Stimulated activated CD4-positive, alpha-beta T cell treated with anti-CD3 and anti-CD28 coated beads, Interleukin-12 subunit alpha, Interleukin-12 subunit beta, amount 100 ng/mL, for 24 hours (primary cell): ENCODE measurements at regions not wholly inside any gene's neighbourhood (a gene's known extent, or its start where the extent isn't known, plus 50 kb on each side); places are given as distances from the start of the nearest gene placed in this dataset.
"Not testable (repeated sequence)": the region's sequence is repeated elsewhere in the genome, so short reads cannot be mapped to it uniquely, and the experiment has no call there.

Experiments used
- DNase-seq, 2 experiments: peaks; one replicate each; pipeline ENCODE4 v3.0.0-alpha.2; 2020; ENCODE audit warnings: low read depth in 2 of 2

DNA sequence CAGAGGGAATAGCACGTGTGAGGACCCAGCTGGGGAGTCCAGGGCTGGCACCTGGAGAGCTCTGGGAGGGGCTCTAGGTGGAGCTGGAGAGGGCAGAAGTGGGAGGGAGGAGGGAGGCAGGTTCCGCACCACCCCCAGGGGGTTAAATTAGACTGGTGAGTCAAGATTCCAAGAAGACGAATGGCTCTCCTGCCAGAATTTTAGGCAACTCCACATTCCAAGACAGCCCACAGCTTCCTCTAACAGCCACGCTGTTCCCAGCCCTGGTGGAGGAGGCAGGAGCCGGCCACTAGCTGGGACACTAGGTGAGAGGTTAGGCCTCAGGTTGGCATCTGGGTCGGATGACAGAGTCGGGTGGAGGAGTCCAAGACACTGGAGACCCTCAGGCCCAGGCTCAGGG, 60.2 kb downstream of the TFAP2C start:
- no peak for DNase-seq

DNA sequence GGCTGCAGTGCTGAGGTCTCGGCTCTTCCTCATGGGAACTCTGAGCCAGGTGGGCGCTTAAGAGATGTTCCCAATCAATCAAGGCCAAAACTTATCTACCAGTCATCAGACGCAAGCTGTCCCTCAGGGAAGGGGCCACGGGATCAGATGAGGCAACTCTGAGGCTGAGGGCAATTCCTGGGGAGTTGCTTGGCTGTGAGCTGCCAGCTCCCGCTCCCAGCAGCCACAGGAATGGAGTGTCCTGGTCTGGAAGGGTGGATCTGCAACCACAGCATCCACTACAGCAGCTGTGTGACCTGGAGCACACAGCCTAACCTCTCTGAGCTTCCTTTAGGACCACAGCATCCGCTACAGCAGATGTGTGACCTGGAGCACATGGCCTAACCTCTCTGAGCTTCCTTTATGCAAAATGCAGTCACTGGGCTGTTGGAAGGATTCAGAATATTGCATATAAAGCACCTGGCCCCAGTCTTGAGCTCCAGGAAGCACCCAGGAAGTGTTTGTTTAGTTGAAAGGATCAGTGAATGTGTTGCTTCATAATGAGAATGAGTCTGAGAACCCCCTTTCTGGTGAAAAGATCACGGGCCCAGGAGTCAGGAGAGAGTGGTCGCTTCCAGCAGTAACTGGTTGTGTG, 60.9 kb downstream of the TFAP2C start:
- no peak for DNase-seq

DNA sequence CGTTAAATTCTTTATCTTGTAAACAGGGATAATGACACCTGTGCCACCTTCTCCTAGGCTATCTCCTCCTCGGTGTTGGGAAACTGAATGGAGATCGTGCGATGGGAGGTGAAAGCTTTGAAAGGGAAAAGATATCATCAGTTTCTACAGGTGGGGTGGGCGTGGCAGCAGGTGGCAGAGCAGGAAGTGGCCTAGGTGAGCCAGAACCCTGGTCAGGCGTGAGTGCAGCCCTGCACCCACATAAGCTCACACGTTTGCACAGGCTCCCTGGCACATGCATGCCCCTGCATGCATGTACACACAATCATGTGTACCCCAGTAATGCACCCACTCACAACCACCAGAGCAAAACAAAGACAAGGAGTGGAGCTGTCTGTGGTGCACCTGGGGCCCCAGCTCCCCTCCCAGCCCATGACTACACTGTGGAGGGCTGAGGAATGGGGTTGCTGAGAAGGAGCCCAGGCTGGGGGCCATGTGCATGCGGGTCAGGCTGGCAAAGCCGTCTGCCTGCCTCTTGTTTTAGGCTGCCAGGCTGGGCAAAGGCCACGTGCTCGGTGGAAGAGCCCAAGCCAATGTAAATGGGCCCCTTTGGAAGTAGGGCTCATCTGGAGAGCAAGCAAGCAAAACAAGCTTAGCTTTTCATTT, 61.5 kb downstream of the TFAP2C start:
- no peak for DNase-seq

DNA sequence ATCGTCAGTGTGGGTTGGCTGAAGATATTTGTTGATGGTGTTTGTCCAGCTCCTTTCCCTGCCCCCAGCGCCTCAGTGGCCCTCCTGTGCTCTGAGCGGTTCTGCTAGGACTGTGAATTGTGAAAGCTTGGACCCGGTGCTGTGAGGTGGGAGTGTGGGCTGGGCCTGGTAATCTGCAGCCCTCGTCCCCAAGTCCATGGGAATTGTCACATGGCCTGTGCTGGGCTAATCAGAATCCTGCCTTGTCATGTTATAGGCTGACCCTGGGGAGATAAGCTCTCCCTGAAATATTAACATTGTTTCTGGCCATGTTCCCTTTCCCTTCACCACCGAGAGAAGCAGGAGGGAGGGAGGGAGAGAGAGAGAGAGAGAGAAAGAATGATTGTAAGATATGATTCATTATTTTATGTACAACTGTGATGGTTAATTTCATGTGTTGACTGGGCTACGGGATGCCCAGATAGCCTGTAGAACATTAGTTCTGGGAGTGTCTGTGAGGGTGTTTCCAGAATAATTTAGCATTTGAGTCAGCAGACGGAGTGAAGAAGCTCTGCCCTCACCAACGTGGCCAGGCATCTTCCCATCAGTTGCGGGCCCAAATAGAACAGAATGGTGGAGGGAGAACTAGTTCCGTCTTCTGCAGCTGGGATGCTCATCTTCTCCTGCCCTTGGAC, 62.4 kb downstream of the TFAP2C start:
- no peak for DNase-seq

DNA sequence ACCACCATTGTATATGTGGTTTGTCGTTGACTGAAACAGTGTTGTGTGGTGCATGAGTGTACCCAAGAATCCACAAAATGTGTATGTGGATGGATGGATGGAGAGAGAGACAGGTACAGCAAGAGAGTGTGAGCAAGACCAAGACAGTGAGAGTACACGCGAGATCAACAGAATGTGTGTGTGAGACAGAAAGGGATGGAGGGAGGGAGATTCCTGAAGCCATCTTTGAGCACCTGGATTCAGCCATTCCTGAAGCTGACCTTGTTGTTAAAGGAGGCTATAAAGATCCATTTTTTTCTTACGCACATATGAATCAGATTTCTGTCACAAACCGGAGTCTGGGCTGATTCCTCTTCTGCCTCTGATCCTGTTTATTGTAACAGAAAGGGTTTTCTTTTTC, 64.1 kb downstream of the TFAP2C start:
- DNase-seq, result no peak

DNA sequence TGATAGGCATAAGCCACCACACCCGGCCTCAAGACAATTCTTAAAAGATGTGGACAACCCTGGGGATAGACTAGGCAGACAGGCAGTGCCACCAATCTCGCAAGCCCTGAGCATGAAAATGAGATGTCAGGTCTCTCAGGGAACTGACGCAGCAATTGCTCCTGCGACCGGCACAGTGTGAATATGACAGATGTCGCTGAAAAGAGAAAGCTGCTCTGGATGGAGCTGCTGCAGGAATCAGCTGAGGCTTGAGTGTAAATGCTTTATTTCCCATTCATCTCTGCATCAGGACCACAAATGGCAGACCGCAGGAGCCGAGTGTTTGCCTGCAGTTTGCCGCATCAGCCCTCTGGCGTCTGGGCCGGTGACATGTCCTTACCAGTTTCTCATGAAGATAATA, 68.4 kb downstream of the TFAP2C start:
- DNase-seq, result no peak

DNA sequence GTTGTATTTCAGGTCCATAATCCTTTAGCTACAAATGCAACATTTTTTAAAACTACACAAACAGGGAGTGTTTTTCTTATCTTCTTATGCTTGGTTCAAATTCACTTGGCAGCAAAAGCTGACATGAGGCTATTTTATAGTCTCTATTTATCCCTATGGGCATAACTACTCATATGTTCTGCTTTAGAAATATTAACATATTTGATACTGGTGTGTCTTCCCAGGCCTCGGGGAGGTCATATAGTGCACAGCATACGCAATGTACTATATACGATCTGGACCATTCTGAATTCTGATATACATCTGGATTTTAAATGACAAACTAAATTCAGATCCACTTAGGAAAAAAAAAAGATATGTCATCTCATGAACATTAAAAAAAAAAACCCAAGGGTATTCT, 69.2 kb downstream of the TFAP2C start:
- DNase-seq, result no peak

DNA sequence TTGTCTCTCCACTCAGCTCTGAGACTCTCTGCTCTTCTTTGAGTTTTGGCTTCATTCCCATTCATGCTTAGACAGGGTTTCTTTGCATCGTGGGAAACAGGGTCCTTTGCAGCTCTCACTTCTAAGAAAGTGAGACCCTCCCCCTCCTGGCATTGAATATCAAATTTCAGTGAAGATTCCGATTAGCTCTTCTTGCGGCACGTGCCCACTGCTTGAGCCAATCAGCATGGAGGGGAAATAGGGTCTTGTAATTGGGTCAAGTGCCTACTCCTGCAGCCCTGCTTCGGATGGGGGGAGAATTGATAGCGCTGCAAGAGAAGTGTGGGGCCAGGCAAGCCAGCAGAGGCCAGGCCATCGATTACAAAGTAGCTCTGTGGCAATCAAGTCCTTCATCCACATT, 69.6 kb downstream of the TFAP2C start:
- DNase-seq, result no peak

DNA sequence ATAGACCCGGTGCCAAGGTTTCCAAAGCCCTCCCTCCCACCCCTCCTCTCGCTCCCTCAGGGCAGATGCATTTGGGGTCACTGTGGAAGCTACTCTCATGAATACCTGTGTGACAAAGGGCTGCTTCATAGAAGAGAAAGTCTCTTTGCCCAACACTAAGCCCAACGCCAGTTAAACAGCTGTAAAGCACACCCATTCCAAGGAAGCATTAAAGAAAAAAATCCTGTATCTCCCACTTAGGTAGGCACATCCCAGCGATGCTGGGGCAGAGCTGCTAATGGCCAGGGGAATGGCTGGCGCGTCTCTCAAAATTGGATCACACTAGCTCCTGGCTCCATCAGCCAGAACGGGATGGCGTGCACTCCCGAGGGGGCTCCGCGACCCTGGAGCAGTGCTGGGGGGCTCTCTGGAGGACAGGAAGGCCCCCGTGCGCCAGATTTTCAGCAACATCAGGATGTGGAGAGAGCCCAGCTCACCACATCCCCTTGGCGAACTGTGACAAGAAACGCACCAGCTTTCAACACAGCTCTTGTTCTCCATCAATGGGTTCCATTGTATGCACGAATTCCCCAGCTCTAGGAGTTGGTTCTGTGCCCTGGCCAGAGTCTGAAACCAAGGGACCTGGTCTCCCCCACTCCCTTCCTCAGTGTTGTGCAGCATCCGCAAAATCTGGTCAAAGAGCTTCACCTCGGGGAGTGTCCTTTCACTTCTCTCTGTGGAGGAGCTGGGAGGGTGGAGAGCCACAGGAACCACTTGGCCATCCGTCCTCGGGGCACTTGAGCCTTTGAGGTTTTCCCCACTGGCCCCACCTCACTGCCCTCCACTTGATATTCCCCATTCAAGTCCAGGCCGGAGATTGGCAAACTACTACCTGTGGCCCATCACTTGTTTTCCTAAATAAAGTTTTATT, 74.1 kb downstream of the TFAP2C start:
- DNase-seq, result no peak

DNA sequence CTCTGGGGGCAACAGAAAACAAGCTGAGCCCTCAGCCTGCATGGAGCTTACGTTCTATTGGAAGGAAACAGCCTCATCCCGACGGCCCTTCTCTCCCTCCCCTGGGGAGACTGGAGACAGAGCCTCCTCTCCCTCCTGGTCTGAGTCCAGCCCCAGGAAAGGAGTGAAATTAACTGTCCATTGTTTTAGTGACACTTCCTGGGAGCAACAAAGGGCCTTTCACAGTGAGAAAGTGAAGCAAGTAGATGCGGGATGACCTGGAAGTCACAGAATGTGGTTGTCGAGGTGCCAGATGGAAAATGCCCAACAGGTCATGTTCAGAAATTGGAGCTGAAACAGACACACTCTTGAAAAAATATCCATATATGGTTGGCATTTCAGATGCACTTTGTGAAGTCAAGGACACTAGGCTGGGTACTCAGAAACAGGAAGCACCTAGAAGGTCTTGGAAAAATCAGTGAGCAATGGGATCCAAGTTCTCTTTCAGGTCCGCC, 77.8 kb downstream of the TFAP2C start:
- no peak for DNase-seq

DNA sequence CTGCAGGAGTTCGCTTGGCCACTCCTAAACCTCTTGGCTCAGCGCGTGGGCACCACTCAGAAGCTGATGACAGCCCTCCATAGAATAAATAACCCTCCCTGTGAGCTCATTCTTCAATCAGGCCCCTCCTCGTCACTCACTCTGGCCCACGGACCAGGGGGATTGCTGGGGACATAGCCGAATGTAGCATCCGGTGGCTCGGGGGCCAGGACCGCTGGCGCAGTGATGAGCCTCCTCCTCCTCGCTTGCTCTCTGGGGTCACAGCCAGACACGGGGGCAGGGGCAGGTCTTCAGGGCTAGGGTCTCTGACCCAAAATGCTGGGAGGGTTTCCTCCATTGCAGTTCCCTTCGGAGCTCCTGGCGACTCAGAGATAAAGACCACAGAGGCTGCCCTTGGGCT, 79.9 kb downstream of the TFAP2C start:
- no peak for DNase-seq

DNA sequence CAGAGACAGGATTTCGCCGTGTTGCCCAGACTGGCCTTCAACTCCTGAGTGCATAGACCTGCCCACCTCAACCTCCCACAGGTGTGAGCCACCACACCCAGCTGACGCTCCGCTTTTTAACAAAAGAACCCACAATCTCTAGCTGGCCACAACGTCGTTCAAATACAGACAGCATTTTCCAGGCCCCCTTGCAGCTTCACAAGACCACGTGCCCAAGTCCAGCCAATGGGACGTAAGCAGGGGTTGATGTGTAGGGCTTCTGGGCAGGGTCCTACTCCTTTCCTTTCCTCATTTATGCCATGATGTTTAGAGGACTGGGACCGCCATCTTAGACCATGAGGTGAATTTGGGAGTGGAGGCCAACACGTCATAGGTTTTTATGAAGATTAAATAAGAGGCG, 81.0 kb downstream of the TFAP2C start:
- no peak for DNase-seq

DNA sequence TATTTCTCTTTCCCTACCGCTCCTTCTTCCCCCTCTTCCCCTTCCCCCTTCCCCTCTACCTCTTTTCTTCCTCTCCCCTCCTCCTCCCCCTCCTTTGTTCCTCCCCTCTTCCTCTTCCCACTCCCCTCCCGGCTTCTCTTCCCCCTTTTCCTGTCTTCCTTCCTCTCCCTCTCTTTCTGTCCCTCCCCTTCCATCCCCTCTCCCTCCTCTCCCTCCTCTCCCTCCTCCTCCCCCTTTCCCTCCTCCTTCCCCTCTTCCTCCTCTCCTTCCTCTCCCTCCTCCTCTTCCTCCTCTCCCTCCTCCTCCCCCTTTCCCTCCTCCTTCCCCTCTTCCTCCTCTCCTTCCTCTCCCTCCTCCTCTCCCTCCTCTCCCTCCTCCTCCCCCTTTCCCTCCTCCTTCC, 81.5 kb downstream of the TFAP2C start:
- DNase-seq, result not testable (repeated sequence)

DNA sequence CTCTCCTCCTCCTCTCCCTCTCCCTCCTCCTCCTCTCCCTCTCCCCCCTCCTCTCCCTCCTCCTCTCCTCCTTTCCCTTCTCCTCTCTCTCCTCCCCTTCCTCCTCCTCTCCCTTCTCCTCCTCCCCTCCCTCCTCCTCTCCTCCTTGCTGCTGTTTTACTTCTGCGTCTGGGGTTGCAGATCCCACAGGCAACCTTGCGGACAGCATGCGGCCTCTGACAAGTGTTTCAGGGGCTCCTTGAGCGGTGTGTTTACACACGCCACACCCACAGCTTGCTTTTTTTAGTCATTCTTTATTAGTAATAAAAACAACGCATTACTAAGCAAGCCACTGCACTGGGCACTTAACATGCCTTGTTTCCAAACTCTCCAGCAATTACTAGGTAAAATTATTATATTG, 81.9 kb downstream of the TFAP2C start:
- DNase-seq, result no peak

DNA sequence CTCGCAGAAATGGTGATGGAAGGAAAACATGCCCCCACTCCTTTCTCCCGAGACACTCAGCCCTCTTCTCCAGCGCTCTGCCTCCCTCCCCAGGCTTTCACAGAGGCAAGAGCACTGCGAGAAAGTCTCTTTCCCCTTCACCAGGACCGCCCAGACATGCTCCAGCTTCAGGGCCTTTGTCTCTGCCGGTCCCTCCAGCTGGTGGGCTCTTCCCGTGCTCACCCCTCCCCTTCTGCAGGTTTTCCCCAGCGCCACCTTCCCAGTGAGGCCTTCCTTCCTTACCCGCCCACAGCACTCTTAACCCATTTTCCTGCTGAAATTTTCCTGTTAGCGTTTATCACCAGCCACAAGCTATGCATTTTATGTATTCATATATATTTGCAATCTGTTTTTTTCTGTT, 86.2 kb downstream of the TFAP2C start:
- DNase-seq, result no peak

DNA sequence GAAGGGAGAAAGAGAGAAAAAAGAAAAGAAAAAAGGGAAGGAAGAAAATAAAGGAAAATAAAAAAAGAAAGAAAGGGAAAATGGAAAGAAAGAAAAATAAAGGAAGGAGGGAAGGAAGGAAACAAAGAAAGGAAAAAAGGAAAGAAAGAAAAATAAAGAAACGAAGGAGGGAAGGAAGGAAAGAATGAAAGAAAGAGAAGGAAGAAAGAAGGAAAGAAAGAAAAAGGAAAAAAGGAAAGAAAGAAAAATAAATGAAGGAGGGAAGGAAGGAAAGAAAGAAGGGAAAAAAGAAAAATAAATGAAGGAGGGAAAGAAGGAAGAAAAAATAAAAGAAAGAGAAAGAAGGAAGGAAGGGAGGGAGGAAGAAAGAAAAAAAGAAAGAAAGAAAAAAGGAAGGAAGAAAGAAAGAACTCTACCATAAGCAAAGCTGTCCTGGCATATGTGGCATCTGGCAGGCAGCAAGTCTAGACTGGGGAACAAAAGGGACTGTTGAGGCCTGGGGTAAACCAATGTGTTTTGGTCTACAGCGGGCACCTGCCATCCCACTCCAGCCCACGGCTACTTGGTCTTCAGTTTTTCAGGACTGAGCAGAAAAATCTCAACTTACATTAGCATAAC, 86.9 kb downstream of the TFAP2C start:
- DNase-seq, result no peak

DNA sequence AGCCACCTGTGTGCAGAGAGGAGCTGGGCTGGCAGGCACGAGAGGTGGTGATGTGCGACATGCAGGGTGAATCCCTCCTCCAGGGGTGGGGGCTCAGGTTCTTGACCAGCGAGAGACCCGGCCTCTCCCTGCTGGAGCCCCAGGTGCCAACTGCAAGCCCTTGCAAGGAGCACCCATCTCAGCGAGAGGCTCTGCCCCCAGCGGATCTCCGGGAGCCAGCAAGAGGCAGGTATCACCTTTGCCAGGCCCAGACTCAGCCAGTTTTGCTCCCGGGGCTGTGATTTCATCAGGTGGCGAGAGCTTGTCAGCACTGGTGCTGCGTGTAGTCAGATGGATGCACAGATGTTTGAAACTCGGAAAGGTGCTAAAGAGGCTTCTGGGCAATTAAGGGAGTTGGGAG, 87.7 kb downstream of the TFAP2C start:
- DNase-seq, result no peak

DNA sequence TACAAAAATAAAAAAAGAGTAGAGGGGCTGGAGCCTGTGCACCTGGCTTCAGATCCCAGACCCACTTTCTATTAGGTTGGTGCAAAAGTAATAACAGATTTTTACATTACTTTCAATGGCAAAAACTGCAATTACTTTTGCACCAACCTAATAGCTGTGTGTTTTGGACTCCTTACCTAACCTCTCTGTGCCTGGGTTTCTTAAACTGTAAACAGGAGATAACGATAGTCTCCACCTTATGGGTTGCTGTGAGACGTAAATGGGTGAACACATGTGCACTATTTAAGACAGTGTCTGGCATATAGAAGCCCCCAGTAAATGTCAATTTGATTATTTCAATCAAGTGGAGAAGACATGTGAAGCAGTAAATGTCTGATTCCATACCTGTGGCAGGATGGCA, 89.7 kb downstream of the TFAP2C start:
- no peak for DNase-seq

DNA sequence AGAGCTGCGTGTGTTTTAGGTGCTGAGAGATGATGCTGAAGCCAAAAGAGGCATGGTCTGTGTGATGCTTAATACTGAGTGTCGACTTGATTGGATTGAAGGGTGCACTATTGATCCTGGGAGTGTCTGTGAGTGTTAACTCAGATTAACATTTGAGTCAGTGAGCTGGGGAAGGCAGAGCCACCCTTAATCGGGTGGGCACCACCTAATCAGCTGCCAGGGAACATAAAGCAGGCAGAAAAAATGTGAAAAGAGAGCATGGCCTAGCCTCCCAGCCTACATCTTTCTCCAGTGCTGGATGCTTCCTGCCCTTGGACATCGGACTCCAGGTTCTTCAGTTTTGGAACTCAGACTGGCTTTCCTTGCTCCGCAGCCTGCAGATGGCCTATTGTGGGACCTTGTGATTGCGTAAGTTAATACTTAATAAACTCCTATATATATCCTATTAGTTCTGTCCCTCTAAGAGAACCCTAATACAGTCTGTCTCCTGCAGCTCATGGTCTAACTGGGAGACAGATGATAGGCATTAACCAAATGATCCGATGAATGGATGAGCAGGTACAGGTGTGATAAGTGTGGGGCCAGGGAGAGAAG, 91.6 kb downstream of the TFAP2C start:
- DNase-seq, result no peak

DNA sequence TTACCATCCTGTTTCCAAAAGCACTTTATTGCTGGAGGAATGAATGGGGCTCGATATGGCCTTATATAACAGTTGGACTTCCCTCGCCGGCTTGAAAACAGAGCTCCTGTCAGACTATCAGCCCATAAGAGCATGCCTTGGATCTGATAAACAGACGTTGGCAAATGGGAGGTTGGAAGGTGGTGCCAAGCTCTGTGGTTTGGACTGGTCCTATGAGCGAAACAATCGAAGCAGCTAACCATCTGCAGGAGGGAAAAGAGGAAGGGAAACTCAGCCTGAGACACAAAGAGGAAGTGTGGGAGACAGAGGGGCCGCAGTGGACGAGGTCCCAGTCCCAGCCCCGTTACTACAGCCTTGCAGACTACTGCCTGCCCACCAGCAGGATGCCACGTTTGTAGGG, 92.9 kb downstream of the TFAP2C start:
- no peak for DNase-seq

DNA sequence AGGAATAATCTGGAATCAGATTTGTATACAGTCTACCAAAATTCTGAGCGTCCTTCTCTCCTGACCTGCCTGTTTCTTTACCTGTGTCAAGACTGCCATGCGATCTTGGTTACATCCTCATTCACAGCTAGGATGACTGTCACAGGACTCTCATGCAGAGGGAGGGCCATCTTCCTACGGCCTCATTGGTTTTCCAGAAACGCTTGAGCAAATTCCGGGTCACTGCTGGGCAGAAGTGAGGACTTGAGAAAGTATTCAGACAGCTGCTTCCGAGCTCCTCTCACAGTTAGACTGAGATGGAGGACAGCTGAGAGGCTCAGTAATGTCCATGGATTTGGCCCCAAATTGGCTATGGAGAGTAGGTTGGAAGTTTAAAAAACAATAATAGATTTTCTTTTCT, 94.2 kb downstream of the TFAP2C start:
- DNase-seq, result no peak
